ENCODE measurements at regions not wholly inside any gene's neighbourhood (a gene's known extent, or its start where the extent isn't known, plus 50 kb on each side); places are given as distances from the start of the nearest gene placed in this dataset.

DNA sequence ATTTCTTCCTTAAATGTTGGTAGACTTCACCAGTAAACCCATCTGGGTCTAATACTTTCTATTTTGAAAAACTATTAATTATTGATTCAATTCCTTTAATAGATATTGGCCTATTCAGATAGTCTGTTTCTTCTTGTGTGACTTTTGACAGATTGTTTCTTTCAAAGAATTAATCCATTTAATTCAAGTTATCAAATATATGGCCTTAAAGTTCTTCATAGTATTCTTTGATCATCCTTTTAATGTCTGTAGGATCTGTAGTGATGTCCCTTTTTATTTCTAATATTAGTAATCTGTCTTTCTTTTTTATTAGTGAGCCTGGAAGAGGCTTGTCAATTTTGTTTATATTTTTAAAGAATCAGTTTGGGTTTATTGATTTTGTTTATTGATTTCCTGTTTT lies 190.0 kb downstream of the SLC38A4 start:
- H3K9me3 ChIP-seq: peaks cover 31% of the 10 kb centered on the region; the same call in 2 of the 3 replicates
- ChIA-PET CTCF (no interaction called here), POLR2A (no interaction called here)
- DNase-seq (ENCODE audit: low read depth in 1 of 2, low spot score in 1 of 2) (no peak), ATAC-seq (no peak), FAIRE-seq (no peak)
- TF ChIP-seq, protein P1, sequence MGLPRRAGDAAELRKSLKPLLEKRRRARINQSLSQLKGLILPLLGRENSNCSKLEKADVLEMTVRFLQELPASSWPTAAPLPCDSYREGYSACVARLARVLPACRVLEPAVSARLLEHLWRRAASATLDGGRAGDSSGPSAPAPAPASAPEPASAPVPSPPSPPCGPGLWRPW (IDR thresholded peaks at IDR 0.05): no peak
- TF ChIP-seq ZSCAN20 (CRISPR knock-in tag; IDR thresholded peaks at IDR 0.05): no peak
- TF ChIP-seq GATA3 (IDR thresholded peaks at IDR 0.05; ENCODE audit: borderline replicate concordance): no peak
- TF ChIP-seq NR3C1 (IDR thresholded peaks at IDR 0.05): no peak
- TF ChIP-seq, protein P2, sequence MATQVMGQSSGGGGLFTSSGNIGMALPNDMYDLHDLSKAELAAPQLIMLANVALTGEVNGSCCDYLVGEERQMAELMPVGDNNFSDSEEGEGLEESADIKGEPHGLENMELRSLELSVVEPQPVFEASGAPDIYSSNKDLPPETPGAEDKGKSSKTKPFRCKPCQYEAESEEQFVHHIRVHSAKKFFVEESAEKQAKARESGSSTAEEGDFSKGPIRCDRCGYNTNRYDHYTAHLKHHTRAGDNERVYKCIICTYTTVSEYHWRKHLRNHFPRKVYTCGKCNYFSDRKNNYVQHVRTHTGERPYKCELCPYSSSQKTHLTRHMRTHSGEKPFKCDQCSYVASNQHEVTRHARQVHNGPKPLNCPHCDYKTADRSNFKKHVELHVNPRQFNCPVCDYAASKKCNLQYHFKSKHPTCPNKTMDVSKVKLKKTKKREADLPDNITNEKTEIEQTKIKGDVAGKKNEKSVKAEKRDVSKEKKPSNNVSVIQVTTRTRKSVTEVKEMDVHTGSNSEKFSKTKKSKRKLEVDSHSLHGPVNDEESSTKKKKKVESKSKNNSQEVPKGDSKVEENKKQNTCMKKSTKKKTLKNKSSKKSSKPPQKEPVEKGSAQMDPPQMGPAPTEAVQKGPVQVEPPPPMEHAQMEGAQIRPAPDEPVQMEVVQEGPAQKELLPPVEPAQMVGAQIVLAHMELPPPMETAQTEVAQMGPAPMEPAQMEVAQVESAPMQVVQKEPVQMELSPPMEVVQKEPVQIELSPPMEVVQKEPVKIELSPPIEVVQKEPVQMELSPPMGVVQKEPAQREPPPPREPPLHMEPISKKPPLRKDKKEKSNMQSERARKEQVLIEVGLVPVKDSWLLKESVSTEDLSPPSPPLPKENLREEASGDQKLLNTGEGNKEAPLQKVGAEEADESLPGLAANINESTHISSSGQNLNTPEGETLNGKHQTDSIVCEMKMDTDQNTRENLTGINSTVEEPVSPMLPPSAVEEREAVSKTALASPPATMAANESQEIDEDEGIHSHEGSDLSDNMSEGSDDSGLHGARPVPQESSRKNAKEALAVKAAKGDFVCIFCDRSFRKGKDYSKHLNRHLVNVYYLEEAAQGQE (IDR thresholded peaks at IDR 0.05): no peak
- TF ChIP-seq RFX5 (IDR thresholded peaks at IDR 0.05): no peak
- no peak for TF ChIP-seq ZC3H11A (IDR thresholded peaks at IDR 0.05)
- TF ChIP-seq, protein P3, sequence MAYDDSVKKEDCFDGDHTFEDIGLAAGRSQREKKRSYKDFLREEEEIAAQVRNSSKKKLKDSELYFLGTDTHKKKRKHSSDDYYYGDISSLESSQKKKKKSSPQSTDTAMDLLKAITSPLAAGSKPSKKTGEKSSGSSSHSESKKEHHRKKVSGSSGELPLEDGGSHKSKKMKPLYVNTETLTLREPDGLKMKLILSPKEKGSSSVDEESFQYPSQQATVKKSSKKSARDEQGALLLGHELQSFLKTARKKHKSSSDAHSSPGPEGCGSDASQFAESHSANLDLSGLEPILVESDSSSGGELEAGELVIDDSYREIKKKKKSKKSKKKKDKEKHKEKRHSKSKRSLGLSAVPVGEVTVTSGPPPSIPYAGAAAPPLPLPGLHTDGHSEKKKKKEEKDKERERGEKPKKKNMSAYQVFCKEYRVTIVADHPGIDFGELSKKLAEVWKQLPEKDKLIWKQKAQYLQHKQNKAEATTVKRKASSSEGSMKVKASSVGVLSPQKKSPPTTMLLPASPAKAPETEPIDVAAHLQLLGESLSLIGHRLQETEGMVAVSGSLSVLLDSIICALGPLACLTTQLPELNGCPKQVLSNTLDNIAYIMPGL (CRISPR knock-in tag; IDR thresholded peaks at IDR 0.05; ENCODE audit: borderline replicate concordance): no peak
- TF ChIP-seq, protein P4, sequence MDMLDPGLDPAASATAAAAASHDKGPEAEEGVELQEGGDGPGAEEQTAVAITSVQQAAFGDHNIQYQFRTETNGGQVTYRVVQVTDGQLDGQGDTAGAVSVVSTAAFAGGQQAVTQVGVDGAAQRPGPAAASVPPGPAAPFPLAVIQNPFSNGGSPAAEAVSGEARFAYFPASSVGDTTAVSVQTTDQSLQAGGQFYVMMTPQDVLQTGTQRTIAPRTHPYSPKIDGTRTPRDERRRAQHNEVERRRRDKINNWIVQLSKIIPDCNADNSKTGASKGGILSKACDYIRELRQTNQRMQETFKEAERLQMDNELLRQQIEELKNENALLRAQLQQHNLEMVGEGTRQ (IDR thresholded peaks at IDR 0.05): no peak
- TF ChIP-seq ESRRA (IDR thresholded peaks at IDR 0.05; ENCODE audit: borderline replicate concordance, low read length): no peak
- H3K4me2 ChIP-seq: no peak overlapping the region
- no peak overlapping the region for H3K27ac ChIP-seq
- no peak overlapping the region for H3K4me3 ChIP-seq
- H3K4me1 ChIP-seq: no peaks in the 10 kb centered on the region

DNA sequence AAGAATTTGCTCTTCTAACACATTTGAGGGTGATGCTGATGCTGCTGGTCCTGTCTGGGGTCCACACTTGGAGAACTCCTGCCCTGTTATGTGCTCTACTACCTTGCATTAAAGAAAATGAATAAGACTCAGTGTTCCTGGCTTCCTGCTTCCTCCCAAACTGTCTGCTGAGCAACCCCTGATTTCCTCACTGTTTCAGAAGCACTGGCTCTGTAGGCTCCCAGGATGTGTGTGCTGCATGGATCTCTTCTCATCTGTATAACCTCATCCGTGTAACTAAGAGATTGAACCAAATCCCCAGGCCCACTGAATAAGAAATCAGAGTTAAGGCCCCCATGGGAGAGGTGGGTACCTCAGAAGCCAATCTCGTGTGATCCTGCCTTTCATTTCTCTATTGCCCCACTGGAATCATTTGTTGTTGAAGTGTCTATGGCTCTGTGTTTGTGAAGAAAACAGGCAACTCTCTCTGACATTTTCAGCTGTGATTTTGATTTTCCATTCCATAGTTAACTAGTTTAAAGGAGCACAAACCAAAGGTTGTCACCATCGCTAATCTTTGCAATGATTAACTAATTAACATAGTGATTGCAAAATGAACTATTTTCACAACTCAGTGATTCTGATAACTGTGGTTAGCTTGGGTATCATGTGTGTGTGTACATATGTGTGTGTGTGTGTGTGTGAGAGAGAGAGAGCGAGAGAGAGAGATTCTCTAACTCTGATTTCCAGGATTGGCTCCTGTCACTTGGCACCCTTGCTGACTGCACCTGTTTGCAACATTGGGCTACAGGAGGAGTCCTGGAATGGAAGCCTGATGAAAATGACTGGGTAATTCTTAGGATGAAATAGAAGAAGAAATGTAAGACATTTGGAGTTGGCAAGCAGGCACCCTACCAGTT lies 196.2 kb downstream of the SLC38A4 start:
- FAIRE-seq: no peak
- CTCF ChIA-PET: interaction anchor here (1.3 kb wide), 1 partner anchor 253 kb away, joined by 3 read pairs; no protein-coding TSS in a partner anchor
- H3K27ac ChIP-seq: no peak overlapping the region
- H3K4me2 ChIP-seq: no peak overlapping the region
- no peak for ATAC-seq
- DNase-seq (ENCODE audit: low read depth in 1 of 2, low spot score in 1 of 2): no peak
- TF ChIP-seq CHD2 (IDR thresholded peaks at IDR 0.05; ENCODE audit: low read length, partially characterized antibody): no peak
- TF ChIP-seq, protein P5, sequence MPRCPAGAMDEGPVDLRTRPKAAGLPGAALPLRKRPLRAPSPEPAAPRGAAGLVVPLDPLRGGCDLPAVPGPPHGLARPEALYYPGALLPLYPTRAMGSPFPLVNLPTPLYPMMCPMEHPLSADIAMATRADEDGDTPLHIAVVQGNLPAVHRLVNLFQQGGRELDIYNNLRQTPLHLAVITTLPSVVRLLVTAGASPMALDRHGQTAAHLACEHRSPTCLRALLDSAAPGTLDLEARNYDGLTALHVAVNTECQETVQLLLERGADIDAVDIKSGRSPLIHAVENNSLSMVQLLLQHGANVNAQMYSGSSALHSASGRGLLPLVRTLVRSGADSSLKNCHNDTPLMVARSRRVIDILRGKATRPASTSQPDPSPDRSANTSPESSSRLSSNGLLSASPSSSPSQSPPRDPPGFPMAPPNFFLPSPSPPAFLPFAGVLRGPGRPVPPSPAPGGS (IDR thresholded peaks at IDR 0.05): no peak
- 78% methylated on average over 4 of the region's 4 CpGs for WGBS (ENCODE audit: missing lambda C conversion rate)
- H3K4me3 ChIP-seq: no peak overlapping the region
- H3K9me3 ChIP-seq: no peaks in the 10 kb centered on the region
- POLR2A ChIA-PET: interaction anchor here (0.6 kb wide), 1 partner anchor 199 kb away, joined by 6 read pairs; no protein-coding TSS in a partner anchor
- H3K4me1 ChIP-seq: 0 out of 3 replicates have a peak, but pooled peaks cover 4% of the 10 kb centered on the region

DNA sequence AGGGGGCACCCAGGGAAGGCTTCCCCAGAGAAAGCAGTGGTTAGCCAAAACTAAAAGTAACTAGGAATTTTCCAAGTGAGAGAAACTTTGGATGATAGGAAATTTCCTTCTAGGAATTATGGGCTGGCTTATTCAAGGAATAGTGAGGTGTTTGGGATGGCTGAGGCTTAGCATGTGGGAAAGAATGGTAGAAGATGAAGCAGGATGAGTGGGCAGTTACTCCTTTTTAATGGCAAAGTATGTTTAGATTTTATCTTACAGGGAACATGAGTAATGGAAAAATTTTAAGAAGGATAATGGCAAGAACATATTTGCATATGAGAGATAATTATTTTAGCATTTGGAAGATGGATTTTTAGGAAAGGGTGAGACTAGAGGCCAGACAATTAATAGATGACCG lies 197.6 kb downstream of the SLC38A4 start:
- ATAC-seq (no peak), FAIRE-seq (no peak), DNase-seq (ENCODE audit: low read depth in 1 of 2, low spot score in 1 of 2) (no peak)
- Histone ChIP-seq H3K4me1 (0 out of 3 replicates have a peak, but pooled peaks cover 4% of the 10 kb centered on the region), H3K9me3 (no peaks in the 10 kb centered on the region), H3K4me2 (no peak overlapping the region), H3K4me3 (no peak overlapping the region), H3K27ac (no peak overlapping the region)
- 91% methylated on average over 1 of the region's 1 CpG for WGBS (ENCODE audit: missing lambda C conversion rate)
- ChIA-PET CTCF (no interaction called here), POLR2A (no interaction called here)
- no peak for TF ChIP-seq HDAC2 (IDR thresholded peaks at IDR 0.05)
- TF ChIP-seq EP300 (IDR thresholded peaks at IDR 0.05): no peak
- TF ChIP-seq, protein P6, sequence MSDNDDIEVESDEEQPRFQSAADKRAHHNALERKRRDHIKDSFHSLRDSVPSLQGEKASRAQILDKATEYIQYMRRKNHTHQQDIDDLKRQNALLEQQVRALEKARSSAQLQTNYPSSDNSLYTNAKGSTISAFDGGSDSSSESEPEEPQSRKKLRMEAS (IDR thresholded peaks at IDR 0.05): no peak
- no peak for TF ChIP-seq JUN (IDR thresholded peaks at IDR 0.05)
- TF ChIP-seq, protein P7, sequence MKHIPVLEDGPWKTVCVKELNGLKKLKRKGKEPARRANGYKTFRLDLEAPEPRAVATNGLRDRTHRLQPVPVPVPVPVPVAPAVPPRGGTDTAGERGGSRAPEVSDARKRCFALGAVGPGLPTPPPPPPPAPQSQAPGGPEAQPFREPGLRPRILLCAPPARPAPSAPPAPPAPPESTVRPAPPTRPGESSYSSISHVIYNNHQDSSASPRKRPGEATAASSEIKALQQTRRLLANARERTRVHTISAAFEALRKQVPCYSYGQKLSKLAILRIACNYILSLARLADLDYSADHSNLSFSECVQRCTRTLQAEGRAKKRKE (CRISPR knock-in tag; IDR thresholded peaks at IDR 0.05; ENCODE audit: low read depth): no peak
- TF ChIP-seq MYC (IDR thresholded peaks at IDR 0.05; ENCODE audit: borderline replicate concordance, low read length): no peak
- TF ChIP-seq MAZ (IDR thresholded peaks at IDR 0.05; ENCODE audit: borderline replicate concordance, low read depth, low read length): no peak
- TF ChIP-seq, protein P3 (CRISPR knock-in tag; IDR thresholded peaks at IDR 0.05; ENCODE audit: borderline replicate concordance): no peak

All from A549 (cell line).